Activated CD4-positive, alpha-beta T cell treated with anti-CD3 and anti-CD28 coated beads for 4 hours (primary cell): ENCODE measurements at regions not wholly inside any gene's neighbourhood (a gene's known extent, or its start where the extent isn't known, plus 50 kb on each side); places are given as distances from the start of the nearest gene placed in this dataset.
"Not testable (repeated sequence)": the region's sequence is repeated elsewhere in the genome, so short reads cannot be mapped to it uniquely, and the experiment has no call there.

Source experiments
- DNase-seq, 2 donors: peaks; one replicate each; pipeline ENCODE4 v3.0.0-alpha.2; 2020

GRCh38 chr17:72372185-72372584, 251.4 kb downstream of the SOX9 start:
- DNase-seq, result no peak

- DNase-seq, result no peak
Observed at GRCh38 chr17:72373910-72374741, 253.3 kb downstream of the SOX9 start.

- DNase-seq, result no peak
Observed at GRCh38 chr17:72376526-72377345, 255.9 kb downstream of the SOX9 start.

- no peak for DNase-seq
Observed at GRCh38 chr17:72378414-72379390, 257.9 kb downstream of the SOX9 start.

GRCh38 chr17:72379516-72379915, 258.7 kb downstream of the SOX9 start:
- no peak for DNase-seq

- no peak for DNase-seq
Observed at GRCh38 chr17:72380120-72380519, 259.3 kb downstream of the SOX9 start.

GRCh38 chr17:72380737-72381136, 259.9 kb downstream of the SOX9 start:
- no peak for DNase-seq

- no peak for DNase-seq
Observed at GRCh38 chr17:72381597-72382397, 261.0 kb downstream of the SOX9 start.

GRCh38 chr17:72382971-72383722, 262.3 kb downstream of the SOX9 start:
- DNase-seq, result no peak

- DNase-seq, result no peak
Observed at GRCh38 chr17:72385475-72385874, 264.7 kb downstream of the SOX9 start.

- not testable (repeated sequence) for DNase-seq
Observed at GRCh38 chr17:72386173-72386572, 265.4 kb downstream of the SOX9 start.

GRCh38 chr17:72386619-72387237, 265.9 kb downstream of the SOX9 start:
- DNase-seq, result no peak

GRCh38 chr17:72387487-72387886, 266.7 kb downstream of the SOX9 start:
- DNase-seq, result no peak

GRCh38 chr17:72387969-72388368, 267.1 kb downstream of the SOX9 start:
- DNase-seq, result no peak

- DNase-seq, result no peak
Observed at GRCh38 chr17:72388765-72389473, 268.1 kb downstream of the SOX9 start.

GRCh38 chr17:72390675-72391508, 270.1 kb downstream of the SOX9 start:
- no peak for DNase-seq

GRCh38 chr17:72392056-72393010, 271.5 kb downstream of the SOX9 start:
- no peak for DNase-seq

- DNase-seq, result no peak
Observed at GRCh38 chr17:72393553-72393952, 272.7 kb downstream of the SOX9 start.
